ENCODE measurements at regions not wholly inside any gene's neighbourhood (a gene's known extent, or its start where the extent isn't known, plus 50 kb on each side); places are given as distances from the start of the nearest gene placed in this dataset.

- DNase-seq (ENCODE audit: low read depth), result no peak
- no peak for TF ChIP-seq CTCF (IDR thresholded peaks at IDR 0.05; ENCODE audit: control insufficient read depth, insufficient read depth, low read depth, low read length, missing control alignments)
- H3K4me3 ChIP-seq (ENCODE audit: control insufficient read depth, low read depth, low read length), result no peak overlapping the region
Measured at GRCh38 chr13:73413656-73414055, 354.9 kb downstream of the KLF5 start.

- no peak for DNase-seq (ENCODE audit: low read depth)
- no peak for TF ChIP-seq CTCF (IDR thresholded peaks at IDR 0.05; ENCODE audit: control insufficient read depth, insufficient read depth, low read depth, low read length, missing control alignments)
- H3K4me3 ChIP-seq (ENCODE audit: control insufficient read depth, low read depth, low read length), result no peak overlapping the region
Measured at GRCh38 chr13:73412933-73413332, 354.1 kb downstream of the KLF5 start.

DNA sequence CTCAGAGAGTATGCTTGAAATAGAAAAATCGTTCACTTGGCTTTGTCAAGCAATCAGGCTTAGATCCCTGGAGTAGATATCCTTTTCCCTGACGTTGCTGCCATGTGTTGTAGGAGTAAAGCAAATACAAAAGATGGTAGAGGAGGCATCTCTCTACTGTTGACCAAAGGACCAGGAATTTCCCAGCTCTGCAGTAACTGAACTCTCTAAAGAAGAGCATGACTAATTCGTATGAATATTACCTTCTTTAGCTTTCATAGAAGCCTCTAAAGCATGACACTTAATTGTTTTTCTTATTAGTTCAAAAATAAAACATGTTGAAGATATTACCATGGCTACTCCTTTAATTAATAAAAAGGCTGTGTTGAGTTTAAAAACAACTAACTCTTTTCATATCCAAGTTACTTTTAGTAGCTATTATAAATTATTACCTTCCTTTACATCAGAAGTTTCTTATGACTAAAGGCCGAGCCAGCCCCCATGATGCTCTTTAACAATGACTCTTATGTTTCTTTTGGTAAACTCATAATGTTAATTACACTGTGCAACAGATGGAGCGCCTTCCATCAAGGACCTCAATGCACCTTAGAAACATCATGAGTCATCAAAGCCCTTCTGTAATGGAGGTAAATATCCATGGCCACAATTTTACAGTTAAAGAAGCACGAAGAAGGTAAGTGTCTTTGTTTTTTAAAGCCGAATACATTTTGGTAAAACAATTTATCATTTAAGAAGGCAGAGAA, 352.4 kb downstream of the KLF5 start:
- DNase-seq (ENCODE audit: low read depth), result no peak
- H3K4me3 ChIP-seq (ENCODE audit: control insufficient read depth, low read depth, low read length), result no peak overlapping the region

DNA sequence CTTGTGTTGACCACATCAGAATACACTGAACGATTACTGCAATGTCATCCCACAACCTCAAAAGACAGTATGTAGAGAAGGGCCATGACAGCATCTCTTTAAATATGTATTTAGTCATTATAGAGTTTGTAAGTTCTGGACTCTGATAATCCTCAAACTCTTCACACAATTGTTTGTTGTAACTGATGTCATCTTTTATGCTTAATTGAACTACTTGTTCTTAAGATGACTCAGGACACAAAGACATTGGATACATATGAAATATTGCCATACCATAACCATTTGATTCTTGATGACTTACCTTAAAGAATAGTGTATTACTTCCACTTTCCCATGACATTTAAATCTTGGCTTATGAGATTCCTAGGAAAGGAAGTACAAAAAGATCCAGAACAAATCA, 347.6 kb downstream of the KLF5 start:
- TF ChIP-seq CTCF (IDR thresholded peaks at IDR 0.05; ENCODE audit: control insufficient read depth, insufficient read depth, low read depth, low read length, missing control alignments), result no peak
- DNase-seq (ENCODE audit: low read depth), result no peak
- no peak overlapping the region for H3K4me3 ChIP-seq (ENCODE audit: control insufficient read depth, low read depth, low read length)

More for the DNA sequence above, 352.4 kb downstream of the KLF5 start:
- no peak for TF ChIP-seq CTCF (IDR thresholded peaks at IDR 0.05; ENCODE audit: control insufficient read depth, insufficient read depth, low read depth, low read length, missing control alignments)

DNA sequence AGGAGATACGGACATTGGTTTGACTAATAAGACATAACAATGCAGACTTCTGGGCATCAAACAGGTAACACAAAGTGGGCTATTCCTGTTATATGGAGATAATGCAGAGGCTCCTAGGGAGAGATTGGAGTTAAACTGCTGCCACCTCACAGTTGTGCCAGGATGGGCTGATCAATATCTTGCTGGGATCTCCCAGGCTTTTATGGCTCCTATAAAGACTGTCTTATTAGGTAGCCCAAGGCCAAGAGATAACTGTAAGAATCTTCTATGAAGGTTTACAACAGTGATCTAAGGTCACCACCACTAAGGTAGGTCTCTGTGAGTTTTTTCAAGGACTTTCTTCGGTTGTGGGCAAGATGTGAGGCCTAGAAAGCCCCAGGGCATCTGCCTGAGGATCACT, 345.8 kb downstream of the KLF5 start:
- no peak for DNase-seq (ENCODE audit: low read depth)
- TF ChIP-seq CTCF (IDR thresholded peaks at IDR 0.05; ENCODE audit: control insufficient read depth, insufficient read depth, low read depth, low read length, missing control alignments), result no peak
- no peak overlapping the region for H3K4me3 ChIP-seq (ENCODE audit: control insufficient read depth, low read depth, low read length)

DNA sequence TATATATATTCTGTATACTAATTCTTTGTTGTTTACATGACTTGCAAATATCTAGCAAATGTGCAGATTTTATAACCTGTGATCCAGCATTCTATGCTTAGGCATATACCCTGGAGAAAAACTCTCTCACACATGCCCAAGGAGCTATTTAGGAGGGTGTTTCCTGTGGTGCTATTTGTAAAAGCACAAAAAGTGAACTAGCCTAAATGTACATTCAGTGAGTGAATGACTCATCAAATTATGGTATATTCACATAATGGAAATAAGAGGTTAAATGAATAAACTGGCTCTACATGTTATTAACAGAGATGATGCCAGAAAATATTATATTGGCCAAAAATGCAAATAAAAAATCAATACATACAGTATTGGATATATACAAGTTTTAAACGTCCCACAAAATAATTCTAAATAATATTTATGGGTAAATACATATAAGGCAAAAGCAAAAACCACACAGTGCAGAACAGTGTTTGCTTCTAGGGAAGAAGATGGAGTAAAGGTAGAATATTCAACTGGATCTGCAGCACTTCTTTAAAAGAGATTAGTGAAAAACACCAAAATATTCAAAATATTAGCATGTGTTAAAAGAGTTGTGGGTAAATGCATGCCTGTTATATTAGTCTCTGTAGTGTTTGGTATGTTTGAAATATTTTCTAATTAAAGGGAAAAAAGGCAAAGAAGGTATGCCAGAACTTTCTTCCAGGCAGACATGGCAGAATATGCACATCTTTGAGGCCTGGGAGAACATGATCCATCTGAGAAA, 344.7 kb downstream of the KLF5 start:
- no peak for DNase-seq (ENCODE audit: low read depth)
- no peak for TF ChIP-seq CTCF (IDR thresholded peaks at IDR 0.05; ENCODE audit: control insufficient read depth, insufficient read depth, low read depth, low read length, missing control alignments)
- H3K4me3 ChIP-seq (ENCODE audit: control insufficient read depth, low read depth, low read length), result no peak overlapping the region
